Transverse colon (tissue), 4 donors: ENCODE measurements at regions not wholly inside any gene's neighbourhood (a gene's known extent, or its start where the extent isn't known, plus 50 kb on each side); places are given as distances from the start of the nearest gene placed in this dataset.

Experiments used
- CTCF ChIP-seq, 5 experiments: fragments of 200-600 bp in 3 of 5; fragments of 450-650 bp in 2 of 5; sonication (generic) in 3 of 5; IDR thresholded peaks; 1 replicate in 2 of 5; 2 replicates in 3 of 5; pipeline ENCODE4 v1.5.1; 2016 to 2017; ENCODE audit warnings: antibody characterized with exemption in 5 of 5, inconsistent platforms in 3 of 5, mild to moderate bottlenecking in 2 of 5, moderate library complexity in 1 of 5
- POLR2AphosphoS5 ChIP-seq, 3 donors: sonication (generic); formaldehyde crosslinking; IDR thresholded peaks; one replicate each; pipeline ENCODE4 v1.6.1; 2016; ENCODE audit warnings: antibody characterized with exemption in 3 of 3

- TF ChIP-seq POLR2AphosphoS5 (IDR thresholded peaks at IDR 0.05) = no peak
- TF ChIP-seq CTCF (IDR thresholded peaks at IDR 0.05) = no peak
Observed at GRCh38 chr6:79797912-79798311, 149.4 kb downstream of the ELOVL4 start.
